DND-41 (cell line): ENCODE measurements at regions not wholly inside any gene's neighbourhood (a gene's known extent, or its start where the extent isn't known, plus 50 kb on each side); places are given as distances from the start of the nearest gene placed in this dataset.

Experiments
- CTCF ChIP-seq: IDR thresholded peaks from 2 replicates; pipeline ENCODE4 v1.5.1; 2012; ENCODE audit warnings: borderline replicate concordance, low read length, moderate library complexity, mild to moderate bottlenecking; ENCODE audit not compliant: poor library complexity, severe bottlenecking; ENCODE audit errors: extremely low read depth
- EZH2 ChIP-seq: IDR thresholded peaks from 3 replicates; pipeline ENCODE4 v1.6.1; 2012; ENCODE audit warnings: borderline replicate concordance, low read depth, mild to moderate bottlenecking, moderate library complexity, low read length, inconsistent platforms; ENCODE audit not compliant: severe bottlenecking

- TF ChIP-seq CTCF: no peak
- TF ChIP-seq EZH2: no peak
Observed at GRCh38 chr6:106847116-106847515, 127.4 kb downstream of the CD24 start.
